Stimulated activated naive CD8-positive, alpha-beta T cell treated with anti-CD3 and anti-CD28 coated beads, Interleukin-15, amount 100 ng/mL, for 72 hours (primary cell): ENCODE measurements at regions not wholly inside any gene's neighbourhood (a gene's known extent, or its start where the extent isn't known, plus 50 kb on each side); places are given as distances from the start of the nearest gene placed in this dataset.
"Not testable (repeated sequence)": the region's sequence is repeated elsewhere in the genome, so short reads cannot be mapped to it uniquely, and the experiment has no call there.

Experiments used
- ATAC-seq: fragments of 150-1000 bp; cut with Tn5 transposase; 2 replicates; pipeline ENCODE4 v1.10.0; 2021; ENCODE audit warnings: mild to moderate bottlenecking, moderate library complexity
- DNase-seq, 2 donors: peaks; one replicate each; pipeline ENCODE4 v3.0.0; 2021 to 2022
- H3K27ac Mint-ChIP-seq, 2 donors: one replicate each; pipeline ENCODE4 v1.8.0; 2022; ENCODE audit warnings: mild to moderate bottlenecking in 2 of 2, mixed read lengths in 2 of 2, moderate library complexity in 2 of 2
- H3K27me3 Mint-ChIP-seq: one replicate; pipeline ENCODE4 v1.8.0; 2022; ENCODE audit warnings: mixed read lengths
- H3K4me1 Mint-ChIP-seq: one replicate; pipeline ENCODE4 v1.8.0; 2022; ENCODE audit warnings: mild to moderate bottlenecking, mixed read lengths
- H3K4me3 Mint-ChIP-seq, 2 donors: one replicate each; pipeline ENCODE4 v1.8.0; 2022; ENCODE audit warnings: mild to moderate bottlenecking in 2 of 2, mixed read lengths in 2 of 2, moderate library complexity in 1 of 2
- H3K9me3 Mint-ChIP-seq, 2 donors: one replicate each; pipeline ENCODE4 v1.8.0; 2022; ENCODE audit warnings: mixed read lengths in 2 of 2

DNA sequence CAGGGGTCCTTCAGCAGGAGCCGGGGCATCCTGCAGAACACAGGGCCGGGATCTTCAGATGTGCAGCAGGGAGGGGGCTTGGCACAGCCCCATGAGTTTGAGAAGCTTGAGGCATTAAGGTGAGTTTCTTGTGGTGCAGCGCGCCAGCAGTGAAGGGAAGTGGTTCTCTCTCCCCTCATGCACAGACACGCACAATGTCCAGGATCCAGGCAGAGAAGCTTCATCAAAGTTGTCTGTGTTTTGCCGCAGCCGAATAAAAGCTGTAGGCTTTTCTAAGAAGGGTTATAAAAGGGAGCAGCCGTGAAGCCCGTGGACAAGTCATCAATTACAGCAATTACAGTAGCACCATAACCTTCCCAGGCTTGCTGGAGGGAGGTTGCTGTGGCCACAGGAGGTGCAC is 491.0 kb upstream of the CDH4 start:
- no peak for ATAC-seq
- DNase-seq = no peak
- no peak overlapping the region for H3K4me3 Mint-ChIP-seq
- H3K9me3 Mint-ChIP-seq = no peaks in the 10 kb centered on the region
- H3K4me1 Mint-ChIP-seq = no peaks in the 10 kb centered on the region
- H3K27me3 Mint-ChIP-seq = no peaks in the 10 kb centered on the region
- H3K27ac Mint-ChIP-seq = no peak overlapping the region

DNA sequence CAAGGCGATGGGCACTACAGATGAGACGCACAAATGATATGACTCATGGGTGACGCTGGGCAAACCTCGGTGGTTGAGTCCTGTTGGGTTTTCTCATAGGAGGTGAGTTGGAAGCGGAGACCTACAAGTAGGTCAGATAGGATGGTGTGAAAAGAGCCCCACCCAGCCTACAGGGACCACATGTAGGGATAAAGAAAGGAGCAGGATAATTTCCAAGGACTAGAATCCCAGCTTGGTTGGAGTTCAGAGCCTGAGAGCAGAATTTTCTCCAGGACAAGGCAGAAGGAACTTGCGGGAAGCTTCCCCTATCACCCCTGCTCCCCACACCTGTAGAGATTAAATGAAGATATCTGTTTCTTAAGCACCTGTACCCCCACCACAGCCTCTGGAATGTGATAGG is 489.7 kb upstream of the CDH4 start:
- no peaks in the 10 kb centered on the region for H3K27me3 Mint-ChIP-seq
- ATAC-seq (no peak), DNase-seq (no peak)
- no peaks in the 10 kb centered on the region for H3K9me3 Mint-ChIP-seq
- no peak overlapping the region for H3K4me3 Mint-ChIP-seq
- H3K4me1 Mint-ChIP-seq = no peaks in the 10 kb centered on the region
- no peak overlapping the region for H3K27ac Mint-ChIP-seq

DNA sequence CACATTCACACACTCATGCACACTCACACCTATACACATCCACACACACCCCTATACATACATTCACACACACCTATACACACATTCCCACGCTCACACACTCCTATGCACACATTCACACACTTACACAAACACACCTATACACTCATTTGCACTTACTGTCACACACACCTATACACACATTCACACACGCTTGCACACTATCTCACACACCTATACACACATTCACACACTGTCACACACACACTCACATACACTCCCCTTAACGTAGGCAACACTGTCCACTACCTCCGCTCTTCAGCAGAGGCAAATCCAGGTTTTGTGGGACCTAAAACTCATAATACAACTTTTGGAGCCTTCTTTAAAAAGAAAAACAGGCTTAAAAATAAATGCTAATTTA is 487.7 kb upstream of the CDH4 start:
- DNase-seq = no peak
- H3K4me1 Mint-ChIP-seq = no peaks in the 10 kb centered on the region
- ATAC-seq = no peak
- no peak overlapping the region for H3K4me3 Mint-ChIP-seq
- H3K27me3 Mint-ChIP-seq = peaks cover 2% of the 10 kb centered on the region
- no peak overlapping the region for H3K27ac Mint-ChIP-seq
- no peaks in the 10 kb centered on the region for H3K9me3 Mint-ChIP-seq

- Mint-ChIP-seq H3K27ac (no peak overlapping the region), H3K4me1 (no peaks in the 10 kb centered on the region), H3K4me3 (no peak overlapping the region), H3K27me3 (peaks cover 7% of the 10 kb centered on the region), H3K9me3 (no peaks in the 10 kb centered on the region)
- no peak for ATAC-seq
- no peak for DNase-seq
Measured at GRCh38 chr20:60764771-60765170, 487.3 kb upstream of the CDH4 start.

DNA sequence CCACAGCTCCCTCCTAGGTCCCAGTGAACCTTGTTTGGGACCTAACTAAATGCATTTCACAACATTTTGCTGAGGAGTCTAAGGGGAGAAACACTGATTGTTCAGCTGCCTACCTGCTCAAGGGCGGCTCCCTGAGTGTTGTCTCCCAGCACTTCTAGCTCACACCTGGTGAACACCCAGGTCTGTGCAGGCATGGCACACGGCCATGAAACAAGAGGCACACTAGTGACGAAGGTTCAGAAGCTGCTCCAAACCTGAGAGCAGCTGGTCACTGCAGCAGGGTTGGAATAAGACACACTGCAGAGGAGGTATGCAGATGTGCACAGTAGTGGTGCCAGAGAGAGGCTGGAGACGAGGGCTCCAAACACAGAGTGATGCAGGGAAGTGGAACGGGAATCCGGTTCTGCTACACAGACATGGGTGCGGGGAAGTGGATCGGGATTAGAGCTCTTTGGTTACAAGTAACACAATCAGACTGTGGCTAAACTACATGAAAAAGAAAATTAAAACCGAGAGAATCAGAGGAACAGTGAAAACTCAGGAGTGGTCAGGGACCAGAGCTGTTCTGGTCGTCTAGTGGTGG is 486.1 kb upstream of the CDH4 start:
- Mint-ChIP-seq H3K27ac (no peak overlapping the region), H3K4me1 (no peaks in the 10 kb centered on the region), H3K9me3 (no peaks in the 10 kb centered on the region), H3K27me3 (peaks cover 7% of the 10 kb centered on the region), H3K4me3 (no peak overlapping the region)
- ATAC-seq = no peak
- DNase-seq = no peak

- Mint-ChIP-seq H3K9me3 (no peaks in the 10 kb centered on the region), H3K27me3 (peaks cover 16% of the 10 kb centered on the region), H3K4me1 (no peaks in the 10 kb centered on the region), H3K4me3 (no peak overlapping the region), H3K27ac (no peak overlapping the region)
- ATAC-seq (no peak), DNase-seq (no peak)
Measured at GRCh38 chr20:60768216-60768615, 483.8 kb upstream of the CDH4 start.

DNA sequence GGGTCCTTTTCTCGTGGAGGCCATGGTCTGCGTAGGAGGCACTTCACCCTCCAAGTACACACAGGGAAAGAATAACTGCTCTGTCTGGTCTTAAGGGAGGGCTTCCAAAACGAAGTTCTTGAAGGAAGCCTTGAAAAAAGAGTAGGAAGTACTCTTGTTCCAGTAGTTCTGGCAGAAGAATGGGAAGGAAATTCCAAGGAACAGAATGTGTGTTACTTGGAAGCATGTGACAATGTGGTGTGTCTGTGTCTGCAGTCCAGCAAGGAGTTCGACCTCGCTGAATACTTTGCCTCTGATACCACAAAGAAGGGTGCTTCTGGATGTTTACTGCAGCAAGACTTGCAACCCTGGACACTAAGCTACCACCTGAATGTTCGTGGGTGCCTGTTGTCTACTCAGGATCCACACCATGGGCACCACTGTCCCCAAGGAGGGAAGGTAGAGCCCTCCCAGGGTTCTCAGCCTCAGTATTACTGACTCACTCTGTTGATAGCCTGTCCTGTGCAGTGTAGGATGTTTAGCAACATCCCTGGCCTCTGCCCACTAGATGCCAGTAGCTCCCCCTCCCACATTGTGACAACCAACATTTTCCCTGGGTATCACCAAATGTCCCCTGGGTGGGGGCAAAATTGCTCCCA is 471.6 kb upstream of the CDH4 start:
- H3K4me1 Mint-ChIP-seq = no peaks in the 10 kb centered on the region
- peaks cover 0 to 6% of the 10 kb centered on the region in 2 donors for H3K9me3 Mint-ChIP-seq
- H3K4me3 Mint-ChIP-seq = no peak overlapping the region
- no peak for ATAC-seq
- peaks cover 14% of the 10 kb centered on the region for H3K27me3 Mint-ChIP-seq
- no peak for DNase-seq
- H3K27ac Mint-ChIP-seq = no peak overlapping the region

DNA sequence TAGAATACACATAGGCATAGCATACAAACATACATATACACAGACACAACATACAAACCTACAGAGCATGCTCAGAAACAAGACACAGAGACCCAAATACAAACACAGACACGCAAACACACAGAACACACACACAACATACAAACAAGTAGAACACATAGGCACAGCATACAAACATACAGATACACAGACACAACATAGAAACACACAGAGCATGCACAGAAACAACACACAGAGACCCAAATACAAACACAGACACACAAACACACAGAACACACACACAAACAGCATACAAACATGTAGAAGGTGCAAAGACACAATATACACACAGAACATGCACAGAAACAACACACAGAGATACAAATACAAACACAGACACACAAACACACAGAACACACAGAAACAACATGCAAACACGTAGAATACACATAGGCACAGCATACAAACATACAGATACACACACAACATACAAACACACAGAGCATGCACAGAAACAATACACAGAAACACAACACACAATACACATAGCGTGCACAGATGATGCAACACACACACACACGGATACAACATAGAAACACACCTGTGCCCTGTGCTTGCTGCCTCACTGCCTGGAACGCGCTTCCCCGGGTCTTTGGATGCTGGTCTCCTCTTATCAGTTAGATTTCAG is 469.0 kb upstream of the CDH4 start:
- no peak for DNase-seq
- Mint-ChIP-seq H3K9me3 (no peaks in the 10 kb centered on the region), H3K4me1 (no peaks in the 10 kb centered on the region), H3K27me3 (peaks cover 3% of the 10 kb centered on the region), H3K27ac (no peak overlapping the region), H3K4me3 (no peak overlapping the region)
- no peak for ATAC-seq

DNA sequence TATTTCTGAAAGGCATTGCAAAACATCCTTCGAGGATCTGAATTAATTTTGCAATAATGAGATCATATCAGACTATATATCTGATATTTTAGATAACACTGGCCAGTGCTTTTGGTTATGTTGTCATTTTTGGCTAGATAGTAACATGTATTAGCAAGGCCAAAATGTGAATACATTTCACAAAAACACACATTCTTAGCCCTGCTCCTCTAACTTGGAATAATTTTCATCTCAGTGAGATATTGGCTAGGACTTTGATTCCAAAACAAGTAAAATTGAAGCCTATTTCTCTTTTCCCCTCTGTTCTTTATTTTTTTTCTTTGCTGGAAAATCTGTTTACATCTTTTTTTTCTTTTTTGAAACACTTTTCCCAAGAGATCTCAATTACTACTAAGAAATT is 466.8 kb upstream of the CDH4 start:
- Mint-ChIP-seq H3K27me3 (no peaks in the 10 kb centered on the region), H3K27ac (no peak overlapping the region), H3K9me3 (no peaks in the 10 kb centered on the region), H3K4me1 (no peaks in the 10 kb centered on the region), H3K4me3 (no peak overlapping the region)
- ATAC-seq = no peak
- DNase-seq = no peak

DNA sequence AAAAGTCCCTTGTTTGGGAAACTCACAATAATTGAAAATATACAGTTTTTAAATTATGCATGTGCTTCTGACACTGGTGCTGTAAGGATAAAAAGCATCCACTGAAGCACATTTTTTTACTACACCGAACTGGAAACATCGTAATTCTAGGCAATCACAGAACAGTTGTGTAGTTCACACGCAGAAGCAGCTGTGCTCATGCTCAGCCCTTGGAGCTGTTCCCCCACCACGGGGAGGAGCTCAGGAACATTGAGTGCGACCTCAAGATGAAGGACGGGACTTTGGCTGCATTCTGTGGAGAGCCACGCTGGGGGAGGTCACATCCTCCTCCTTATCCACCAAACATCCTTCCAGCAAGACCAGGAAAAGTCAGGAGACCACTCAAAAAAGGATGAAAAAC is 466.3 kb upstream of the CDH4 start:
- H3K4me3 Mint-ChIP-seq = no peak overlapping the region
- no peak overlapping the region for H3K27ac Mint-ChIP-seq
- no peaks in the 10 kb centered on the region for H3K4me1 Mint-ChIP-seq
- no peaks in the 10 kb centered on the region for H3K27me3 Mint-ChIP-seq
- ATAC-seq = no peak
- DNase-seq = no peak
- no peaks in the 10 kb centered on the region for H3K9me3 Mint-ChIP-seq

DNA sequence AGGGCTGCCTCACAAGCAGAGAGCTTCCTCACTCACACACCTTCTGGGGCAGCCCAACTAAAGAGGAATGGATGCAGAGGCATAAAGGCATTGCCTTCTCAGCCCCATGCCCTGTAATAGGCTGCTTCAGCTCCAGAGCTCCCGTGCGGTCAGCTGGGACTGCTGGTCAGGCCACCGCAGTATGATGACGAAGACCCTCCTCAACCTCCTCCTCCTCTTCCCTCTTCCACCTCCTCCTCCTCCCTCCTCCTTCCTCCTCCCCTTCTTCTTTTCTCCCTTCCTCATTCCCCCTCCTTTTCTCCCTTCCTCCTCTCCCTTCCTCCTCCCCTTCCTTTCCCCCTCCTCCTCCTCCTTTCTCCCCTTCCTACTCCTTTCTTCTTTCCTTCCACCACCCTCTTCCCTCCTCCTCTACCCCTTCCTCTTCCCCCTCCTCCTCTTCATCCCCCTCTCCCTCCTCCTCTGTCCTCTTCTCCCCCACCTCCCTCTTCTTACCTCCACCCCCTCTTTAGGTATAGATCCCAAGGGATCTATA is 465.3 kb upstream of the CDH4 start:
- Mint-ChIP-seq H3K4me3 (no peak overlapping the region), H3K9me3 (no peaks in the 10 kb centered on the region), H3K4me1 (no peaks in the 10 kb centered on the region), H3K27me3 (no peaks in the 10 kb centered on the region), H3K27ac (no peak overlapping the region)
- DNase-seq = no peak
- no peak for ATAC-seq

DNA sequence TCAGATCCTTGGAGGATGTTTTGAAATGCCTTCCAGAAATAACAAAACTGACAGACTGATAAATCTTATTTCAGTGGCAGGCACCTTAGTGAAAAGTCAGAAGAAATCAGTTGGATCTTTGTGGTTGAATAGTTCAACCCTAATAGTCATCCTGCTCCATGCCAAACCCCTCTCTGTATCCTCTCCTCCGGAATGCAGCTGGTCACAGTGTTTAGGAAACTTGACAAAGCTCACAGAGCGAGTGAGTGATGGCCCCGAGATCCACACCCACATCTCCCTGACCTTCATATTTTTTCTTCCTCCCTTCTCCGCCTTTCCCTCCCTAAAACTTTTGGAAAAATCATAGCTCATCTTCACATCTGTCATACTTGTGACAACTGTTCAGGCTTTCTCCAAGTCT is 464.8 kb upstream of the CDH4 start:
- no peaks in the 10 kb centered on the region for H3K27me3 Mint-ChIP-seq
- no peak for ATAC-seq
- DNase-seq = no peak
- H3K4me1 Mint-ChIP-seq = no peaks in the 10 kb centered on the region
- no peak overlapping the region for H3K4me3 Mint-ChIP-seq
- H3K9me3 Mint-ChIP-seq = no peaks in the 10 kb centered on the region
- H3K27ac Mint-ChIP-seq = no peak overlapping the region

- no peak overlapping the region for H3K27ac Mint-ChIP-seq
- no peak overlapping the region for H3K4me3 Mint-ChIP-seq
- no peaks in the 10 kb centered on the region for H3K4me1 Mint-ChIP-seq
- ATAC-seq = no peak
- no peaks in the 10 kb centered on the region for H3K9me3 Mint-ChIP-seq
- no peaks in the 10 kb centered on the region for H3K27me3 Mint-ChIP-seq
- DNase-seq = no peak
Measured at GRCh38 chr20:60788070-60788469, 464.0 kb upstream of the CDH4 start.

GRCh38 chr20:60789399-60789798 is 462.7 kb upstream of the CDH4 start:
- no peak for DNase-seq
- Mint-ChIP-seq H3K27ac (no peak overlapping the region), H3K4me1 (no peaks in the 10 kb centered on the region), H3K4me3 (no peak overlapping the region), H3K27me3 (peaks cover under 1% of the 10 kb centered on the region), H3K9me3 (no peaks in the 10 kb centered on the region)
- ATAC-seq = no peak

DNA sequence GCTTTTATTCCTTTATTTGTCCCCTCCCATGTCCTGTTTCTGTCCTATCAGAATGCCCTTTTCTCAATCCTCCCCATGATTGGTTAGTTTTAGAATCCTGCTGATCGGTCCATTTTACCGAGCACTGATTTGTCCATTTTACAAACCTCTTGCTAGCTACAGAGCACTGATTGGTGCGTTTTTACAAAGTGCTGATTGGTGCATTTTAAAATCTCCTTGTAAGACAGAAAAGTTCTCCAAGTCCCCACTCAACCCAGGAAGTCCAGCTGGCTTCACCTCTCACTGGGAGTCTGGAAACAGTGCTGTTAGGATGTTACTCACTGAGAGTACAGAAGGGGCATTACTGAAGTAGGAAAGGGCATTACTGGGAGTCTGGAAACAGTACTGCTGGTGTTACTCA is 461.7 kb upstream of the CDH4 start:
- not testable (repeated sequence) for ATAC-seq, H3K27me3 Mint-ChIP-seq, H3K27ac Mint-ChIP-seq, H3K4me3 Mint-ChIP-seq, H3K9me3 Mint-ChIP-seq, H3K4me1 Mint-ChIP-seq, DNase-seq

DNA sequence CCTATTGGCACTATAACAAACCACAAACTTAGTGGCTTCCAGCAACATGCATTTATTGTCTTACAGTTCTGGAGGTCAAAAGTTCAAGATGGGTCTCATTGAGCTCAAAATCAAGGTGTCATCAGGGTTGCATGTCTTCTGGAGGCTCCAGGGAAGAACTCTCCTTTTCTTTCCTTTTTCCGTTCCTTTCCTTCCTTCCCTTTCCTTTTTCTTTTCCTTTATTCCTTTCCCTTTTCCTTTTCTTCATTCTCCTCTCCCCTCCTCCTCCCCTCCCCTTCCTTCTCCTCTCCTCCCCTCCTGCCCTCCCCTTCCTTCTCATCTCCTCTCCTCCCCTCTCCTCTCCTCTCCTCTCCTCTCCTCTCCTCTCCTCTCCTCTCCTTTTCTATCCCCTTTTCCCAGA is 460.2 kb upstream of the CDH4 start:
- Mint-ChIP-seq H3K27ac (peak overlapping the region in 1 of 2 donors; percentile 1), H3K27me3 (peaks cover 9% of the 10 kb centered on the region), H3K9me3 (no peaks in the 10 kb centered on the region), H3K4me3 (no peak overlapping the region), H3K4me1 (no peaks in the 10 kb centered on the region)
- ATAC-seq = no peak
- DNase-seq = no peak
